HG02884 (cell line): ENCODE measurements at regions not wholly inside any gene's neighbourhood (a gene's known extent, or its start where the extent isn't known, plus 50 kb on each side); places are given as distances from the start of the nearest gene placed in this dataset.

ENCODE experiments used
- ATAC-seq: cut with Tn5 transposase; IDR thresholded peaks from one replicate; pipeline ENCODE4 v1.9.1; 2021; ENCODE audit warnings: mild to moderate bottlenecking, moderate library complexity; ENCODE audit not compliant: unreplicated experiment

DNA sequence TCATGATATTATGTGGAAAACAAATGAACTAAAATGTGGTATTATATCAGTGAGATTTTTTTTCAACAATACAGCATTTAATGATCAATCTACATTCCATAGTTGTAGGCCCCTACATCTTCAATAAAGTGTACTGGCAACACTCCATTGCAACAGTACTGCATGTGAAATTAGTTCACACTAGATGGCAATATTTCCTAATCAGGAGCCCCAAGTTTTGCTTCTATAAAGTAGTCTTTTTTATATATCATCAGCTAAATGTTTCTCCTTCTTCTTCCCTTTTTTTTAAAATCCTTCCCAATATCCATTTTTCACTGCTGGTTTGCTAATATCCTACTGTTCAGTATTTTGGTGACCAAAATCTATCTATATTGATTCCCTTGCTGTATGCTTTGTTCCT is 528.3 kb upstream of the ATXN8OS start:
- no peak for ATAC-seq

GRCh38 chr13:69571606-69572323 is 535.9 kb upstream of the ATXN8OS start:
- ATAC-seq, result no peak

GRCh38 chr13:69567514-69567913 is 540.1 kb upstream of the ATXN8OS start:
- no peak for ATAC-seq

DNA sequence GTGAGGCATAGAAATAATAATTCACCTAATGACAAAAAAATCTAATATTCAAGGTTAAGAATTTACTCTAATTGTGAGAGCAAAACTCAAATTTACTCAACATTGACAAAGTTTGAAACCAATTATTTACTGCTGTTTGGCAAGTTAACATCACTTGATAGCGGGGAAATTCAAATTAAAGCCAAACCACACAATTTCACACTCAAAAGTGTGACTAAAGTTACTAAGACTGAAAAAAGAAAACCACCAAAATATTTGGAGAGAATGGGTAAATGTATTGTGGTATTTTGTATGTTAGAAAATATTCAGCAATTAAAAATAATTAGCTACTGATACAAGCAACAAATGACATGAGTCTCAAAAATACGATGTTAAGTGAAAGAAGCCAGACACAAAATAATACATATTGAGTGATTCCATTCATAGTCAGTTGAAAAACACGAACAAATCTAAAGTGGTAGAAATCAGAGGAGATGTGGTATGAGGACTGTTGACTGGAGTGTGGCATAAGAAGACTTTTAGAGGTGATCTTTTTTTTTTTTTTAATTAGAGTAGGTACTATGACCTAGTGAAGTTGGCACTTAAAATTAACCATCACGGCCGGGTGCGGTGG is 541.4 kb upstream of the ATXN8OS start:
- no peak for ATAC-seq

DNA sequence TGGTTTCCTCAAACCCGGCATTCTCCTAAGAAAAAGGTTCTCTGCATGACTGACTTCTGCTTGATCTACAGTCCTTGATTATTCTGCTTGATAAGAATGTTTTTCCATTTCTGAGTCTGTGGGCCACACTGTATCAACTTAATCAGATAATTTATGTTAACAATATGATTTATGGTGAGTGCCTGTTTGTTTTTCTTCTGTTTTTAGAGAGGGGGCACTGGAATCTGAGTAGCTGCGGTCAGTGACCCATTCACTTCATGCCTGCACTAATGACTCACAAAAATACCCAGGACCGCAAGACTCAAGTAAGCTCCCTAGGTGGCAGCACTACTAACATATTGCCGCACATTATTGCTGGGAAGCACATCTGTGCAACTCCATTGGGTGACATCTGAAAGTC is 542.3 kb upstream of the ATXN8OS start:
- peak; percentile 86 for ATAC-seq

GRCh38 chr13:69556540-69557196 is 551.0 kb upstream of the ATXN8OS start:
- no peak for ATAC-seq

GRCh38 chr13:69553976-69554375 is 553.6 kb upstream of the ATXN8OS start:
- no peak for ATAC-seq

DNA sequence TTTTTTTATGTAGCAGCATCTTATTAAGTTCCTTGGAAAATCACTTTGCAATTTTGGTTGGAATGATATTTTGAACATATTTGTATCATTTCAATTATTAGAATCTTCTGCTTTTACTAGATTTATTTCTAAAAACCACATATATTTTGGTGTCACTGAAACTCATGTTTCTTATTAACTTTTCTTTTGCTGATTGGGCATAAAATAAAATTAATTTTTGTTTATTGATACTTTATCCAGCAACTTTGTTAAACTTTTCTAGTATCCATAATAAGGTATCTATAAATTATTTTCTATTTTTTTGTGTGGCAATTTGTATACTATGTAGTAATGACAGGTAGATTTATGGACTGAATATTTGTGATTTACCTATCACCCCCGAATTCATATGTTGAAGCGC is 556.4 kb upstream of the ATXN8OS start:
- ATAC-seq, result no peak

GRCh38 chr13:69547780-69548179 is 559.8 kb upstream of the ATXN8OS start:
- ATAC-seq, result no peak

- ATAC-seq, result no peak
Measured at GRCh38 chr13:69545551-69545950, 562.1 kb upstream of the ATXN8OS start.

GRCh38 chr13:69524459-69525150 is 583.0 kb upstream of the ATXN8OS start:
- no peak for ATAC-seq

DNA sequence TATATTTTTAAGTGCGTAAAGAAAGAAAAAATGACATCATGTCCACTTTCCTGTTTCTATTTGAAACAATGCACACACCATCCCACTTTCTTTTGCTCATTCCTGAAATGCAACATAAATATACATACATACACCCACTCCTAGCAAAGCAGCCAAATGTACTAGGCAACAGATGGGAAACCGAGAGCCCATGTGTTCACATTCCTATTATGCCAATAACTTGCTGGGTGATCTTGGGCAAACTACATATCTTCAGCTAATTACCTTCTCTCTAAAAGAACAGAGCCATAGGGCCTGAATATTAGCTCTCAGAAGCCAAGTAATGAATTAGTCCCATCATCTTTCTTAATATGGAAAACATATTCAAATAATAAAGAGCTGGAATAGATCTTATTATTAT is 610.6 kb upstream of the ATXN8OS start:
- ATAC-seq, result no peak

- ATAC-seq, result no peak
Measured at GRCh38 chr13:69495096-69495495, 612.5 kb upstream of the ATXN8OS start.

GRCh38 chr13:69487576-69487975 is 620.0 kb upstream of the ATXN8OS start:
- no peak for ATAC-seq

- no peak for ATAC-seq
Measured at GRCh38 chr13:69485991-69486592, 621.5 kb upstream of the ATXN8OS start.

DNA sequence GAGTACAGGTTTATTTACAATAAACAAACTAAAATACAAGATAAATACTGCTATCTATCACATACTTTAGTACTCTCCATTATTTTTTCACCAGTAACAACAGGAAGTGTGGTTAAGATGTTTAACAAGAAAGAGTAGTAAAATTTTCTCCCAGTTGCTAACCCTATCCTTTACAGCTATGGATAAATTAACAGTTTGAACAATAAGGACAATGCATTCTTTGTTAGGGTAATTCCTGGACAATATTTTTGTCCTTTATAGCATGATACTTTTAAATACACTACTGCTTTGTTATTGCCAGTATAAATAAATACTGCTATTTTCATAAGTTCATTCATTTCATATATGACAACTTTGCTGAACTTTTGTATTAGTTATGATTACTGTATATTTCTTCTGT is 630.2 kb upstream of the ATXN8OS start:
- no peak for ATAC-seq

- ATAC-seq, result no peak
Measured at GRCh38 chr13:69474011-69474685, 633.5 kb upstream of the ATXN8OS start.

DNA sequence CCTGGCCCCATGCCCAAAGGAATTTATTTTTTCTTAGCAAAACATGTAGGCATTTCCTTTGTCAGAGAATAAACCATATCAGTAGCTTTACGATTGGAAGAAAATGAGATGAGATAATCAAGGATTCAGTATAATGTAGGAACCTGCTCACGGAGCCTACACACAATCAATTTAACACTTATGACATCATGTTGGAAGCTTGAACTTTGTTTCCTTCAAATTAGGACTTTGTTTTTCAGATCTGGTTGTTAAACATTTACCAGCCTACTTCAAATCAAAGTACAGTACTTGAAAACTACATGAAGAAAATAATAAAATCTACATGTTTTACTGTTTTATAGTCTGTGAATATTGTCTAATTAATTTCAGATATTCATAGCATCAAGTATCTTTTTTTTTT is 639.0 kb upstream of the ATXN8OS start:
- no peak for ATAC-seq

- ATAC-seq, result no peak
Measured at GRCh38 chr13:69461397-69461796, 646.2 kb upstream of the ATXN8OS start.

DNA sequence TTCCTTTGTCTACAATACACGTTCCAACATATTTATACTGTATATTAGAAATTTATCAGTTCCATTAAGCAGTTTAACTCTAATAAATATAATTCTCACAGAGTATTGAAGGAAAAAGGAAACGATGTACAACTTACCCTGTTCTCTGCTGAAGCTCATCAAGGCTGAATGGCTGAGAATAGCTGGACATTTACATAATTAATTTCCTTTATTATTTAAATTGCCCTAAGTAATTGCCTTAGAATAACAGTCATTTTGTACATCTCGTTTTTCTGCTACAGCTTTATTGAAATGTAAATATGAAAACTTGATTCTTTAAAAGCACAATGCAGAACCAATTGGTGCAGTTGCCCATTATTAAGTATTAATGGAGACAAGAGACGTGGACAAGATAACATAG is 648.3 kb upstream of the ATXN8OS start:
- ATAC-seq, result no peak

DNA sequence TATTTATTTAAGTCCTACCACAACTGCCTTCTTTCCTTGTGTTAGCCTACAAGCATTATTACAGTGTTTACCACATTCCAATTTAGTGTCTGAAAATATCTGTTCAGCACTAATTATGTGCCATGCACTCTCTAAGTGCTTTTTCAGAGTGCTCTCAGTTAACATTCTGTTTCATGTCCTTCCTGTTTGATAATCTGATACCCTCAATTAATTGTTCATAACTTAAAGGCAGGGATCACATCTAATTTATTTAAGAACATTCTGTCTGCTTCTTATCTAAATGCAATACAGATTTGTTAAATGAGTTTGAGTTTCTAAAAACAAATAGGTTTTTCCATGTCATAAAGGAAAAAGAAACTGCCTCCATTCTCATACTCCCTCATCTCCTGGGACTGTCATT is 649.6 kb upstream of the ATXN8OS start:
- no peak for ATAC-seq
